ENCODE measurements at regions not wholly inside any gene's neighbourhood (a gene's known extent, or its start where the extent isn't known, plus 50 kb on each side); places are given as distances from the start of the nearest gene placed in this dataset.

GRCh38 chr6:147108259-147108910 lies 95.8 kb upstream of the STXBP5 start:
- no peak overlapping the region for H3K9ac ChIP-seq (ENCODE audit: low read length)
- no peaks in the 10 kb centered on the region for H3K79me2 ChIP-seq (ENCODE audit: low read length)
- H3K4me3 ChIP-seq (ENCODE audit: low read length): no peak overlapping the region
- H3K4me1 ChIP-seq (ENCODE audit: insufficient read depth, low read length): no peaks in the 10 kb centered on the region
- CTCF ChIA-PET: no interaction called here
- intact Hi-C loops (cut with micrococcal nuclease): no loop called here
- no peaks in the 10 kb centered on the region for H4K20me1 ChIP-seq (ENCODE audit: low read length)
- H3K9me2 ChIP-seq (replicated peaks; ENCODE audit: low read length): no peaks in the 10 kb centered on the region
- no peaks in the 10 kb centered on the region for H3K9me3 ChIP-seq (ENCODE audit: low read length)
- H3F3A ChIP-seq (ENCODE audit: low read length, unreplicated experiment): no peaks in the 10 kb centered on the region
- H3K4me2 ChIP-seq (ENCODE audit: low read length): no peak overlapping the region
- TF ChIP-seq EZH2 (IDR thresholded peaks at IDR 0.05; ENCODE audit: low read length, unreplicated experiment): no peak
- TF ChIP-seq CTCF (conservative IDR thresholded peaks at IDR 0.05; ENCODE audit: low read depth, low read length): no peak
- TF ChIP-seq EZH2phosphoT487 (IDR thresholded peaks at IDR 0.05; ENCODE audit: borderline replicate concordance, low read length): no peak
- DNase-seq: no peak
- no peaks in the 10 kb centered on the region for H3K27me3 ChIP-seq (ENCODE audit: low read length)
- no peaks in the 10 kb centered on the region for H3K36me3 ChIP-seq (ENCODE audit: low read depth, low read length)
- no peak for ATAC-seq
- POLR2A ChIA-PET (ENCODE audit: unreplicated experiment): no interaction called here
- no peak overlapping the region for H3K27ac ChIP-seq (ENCODE audit: low read length)
- BruUV-seq (replicated peaks): no TSS peak
- no peak overlapping the region for H2AFZ ChIP-seq (ENCODE audit: low read length)

GRCh38 chr6:147109707-147110106 lies 94.5 kb upstream of the STXBP5 start:
- Histone ChIP-seq H3K27me3 (ENCODE audit: low read length) (no peaks in the 10 kb centered on the region), H3K79me2 (ENCODE audit: low read length) (no peaks in the 10 kb centered on the region), H3K36me3 (ENCODE audit: low read depth, low read length) (no peaks in the 10 kb centered on the region), H3K4me3 (ENCODE audit: low read length) (no peak overlapping the region), H3F3A (ENCODE audit: low read length, unreplicated experiment) (no peaks in the 10 kb centered on the region), H3K27ac (ENCODE audit: low read length) (no peak overlapping the region), H3K4me2 (ENCODE audit: low read length) (no peak overlapping the region), H3K9me3 (ENCODE audit: low read length) (no peaks in the 10 kb centered on the region), H3K9ac (ENCODE audit: low read length) (no peak overlapping the region), H3K9me2 (replicated peaks; ENCODE audit: low read length) (no peaks in the 10 kb centered on the region), H3K4me1 (ENCODE audit: insufficient read depth, low read length) (no peaks in the 10 kb centered on the region), H4K20me1 (ENCODE audit: low read length) (no peaks in the 10 kb centered on the region), H2AFZ (ENCODE audit: low read length) (no peak overlapping the region)
- no TSS peak for BruUV-seq (replicated peaks)
- POLR2A ChIA-PET (ENCODE audit: unreplicated experiment): no interaction called here
- no peak for TF ChIP-seq EZH2 (IDR thresholded peaks at IDR 0.05; ENCODE audit: low read length, unreplicated experiment)
- no peak for TF ChIP-seq EZH2phosphoT487 (IDR thresholded peaks at IDR 0.05; ENCODE audit: borderline replicate concordance, low read length)
- no peak for TF ChIP-seq CTCF (conservative IDR thresholded peaks at IDR 0.05; ENCODE audit: low read depth, low read length)
- DNase-seq (no peak), ATAC-seq (no peak)
- intact Hi-C loops (cut with micrococcal nuclease): no loop called here
- CTCF ChIA-PET: no interaction called here

GRCh38 chr6:147116056-147116455 lies 88.2 kb upstream of the STXBP5 start:
- CTCF ChIA-PET: no interaction called here
- no TSS peak for BruUV-seq (replicated peaks)
- POLR2A ChIA-PET (ENCODE audit: unreplicated experiment): no interaction called here

More at GRCh38 chr6:147116056-147116455, 88.2 kb upstream of the STXBP5 start:
- Histone ChIP-seq H3K4me3 (ENCODE audit: low read length) (no peak overlapping the region), H3K79me2 (ENCODE audit: low read length) (no peaks in the 10 kb centered on the region), H3K4me1 (ENCODE audit: insufficient read depth, low read length) (no peaks in the 10 kb centered on the region), H3K9ac (ENCODE audit: low read length) (no peak overlapping the region), H3K27ac (ENCODE audit: low read length) (no peak overlapping the region), H3K9me2 (replicated peaks; ENCODE audit: low read length) (no peaks in the 10 kb centered on the region), H3K27me3 (ENCODE audit: low read length) (no peaks in the 10 kb centered on the region), H2AFZ (ENCODE audit: low read length) (no peak overlapping the region), H4K20me1 (ENCODE audit: low read length) (no peaks in the 10 kb centered on the region), H3F3A (ENCODE audit: low read length, unreplicated experiment) (no peaks in the 10 kb centered on the region), H3K36me3 (ENCODE audit: low read depth, low read length) (no peaks in the 10 kb centered on the region), H3K9me3 (ENCODE audit: low read length) (no peaks in the 10 kb centered on the region), H3K4me2 (ENCODE audit: low read length) (no peak overlapping the region)
- DNase-seq (no peak), ATAC-seq (no peak)
- TF ChIP-seq EZH2 (IDR thresholded peaks at IDR 0.05; ENCODE audit: low read length, unreplicated experiment): no peak
- no peak for TF ChIP-seq CTCF (conservative IDR thresholded peaks at IDR 0.05; ENCODE audit: low read depth, low read length)
- no peak for TF ChIP-seq EZH2phosphoT487 (IDR thresholded peaks at IDR 0.05; ENCODE audit: borderline replicate concordance, low read length)
- intact Hi-C loops (cut with micrococcal nuclease): no loop called here

All from PC-3 (cell line).